SK-N-MC (cell line): ENCODE measurements at regions not wholly inside any gene's neighbourhood (a gene's known extent, or its start where the extent isn't known, plus 50 kb on each side); places are given as distances from the start of the nearest gene placed in this dataset.

ENCODE experiments used
- EZH2 ChIP-seq: fragments of 200-600 bp; sonication (generic); IDR thresholded peaks from one replicate; pipeline ENCODE4 v1.6.1; 2017; ENCODE audit warnings: antibody characterized with exemption
- FOXP2 ChIP-seq: optimal IDR thresholded peaks from 2 replicates; pipeline ENCODE3; 2011; ENCODE audit warnings: mild to moderate bottlenecking, moderate library complexity; ENCODE audit not compliant: insufficient read depth; ENCODE audit errors: extremely low read length, control extremely low read depth
- POLR2AphosphoS5 ChIP-seq: IDR thresholded peaks from 2 replicates; pipeline ENCODE4 v1.6.1; 2012; ENCODE audit warnings: mild to moderate bottlenecking, low read depth, low read length, borderline replicate concordance

- TF ChIP-seq POLR2AphosphoS5 (no peak), EZH2 (no peak), FOXP2 (no peak)
Measured at GRCh38 chr14:98949051-98949450, 322.9 kb downstream of the BCL11B start.
